ENCODE measurements at regions not wholly inside any gene's neighbourhood (a gene's known extent, or its start where the extent isn't known, plus 50 kb on each side); places are given as distances from the start of the nearest gene placed in this dataset.

GRCh38 chr10:120212275-120212674, 244.8 kb upstream of the PLPP4 start:
- TF ChIP-seq CTCF (IDR thresholded peaks at IDR 0.05): no peak
- no peak for TF ChIP-seq POLR2AphosphoS5 (IDR thresholded peaks at IDR 0.05; ENCODE audit: insufficient read depth in 1 of 2, low read depth in 1 of 2)
- no peak for TF ChIP-seq POLR2A (IDR thresholded peaks at IDR 0.05)
